ENCODE measurements at regions not wholly inside any gene's neighbourhood (a gene's known extent, or its start where the extent isn't known, plus 50 kb on each side); places are given as distances from the start of the nearest gene placed in this dataset.

DNA sequence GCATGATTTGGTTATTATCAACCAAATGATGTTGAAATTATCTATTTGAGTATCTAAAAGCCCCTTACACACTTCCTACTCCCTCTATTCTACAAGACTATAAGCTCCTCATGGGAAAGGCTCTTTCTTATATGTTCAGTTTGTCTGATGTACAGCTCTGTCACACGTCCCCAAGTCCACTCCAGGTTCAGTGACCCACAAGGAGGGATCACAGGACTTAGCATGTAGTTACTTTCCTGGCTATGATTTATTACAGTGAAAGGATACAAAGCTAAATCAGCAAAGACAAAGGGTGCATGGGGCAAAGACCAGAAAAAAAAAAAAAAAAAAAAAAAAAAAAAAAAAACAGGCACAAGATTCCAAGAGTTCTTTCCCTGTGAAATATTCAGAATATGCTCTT lies 125.6 kb upstream of the TMEM106B start:
- H3K36me3 ChIP-seq (replicated peaks; ENCODE audit: insufficient read depth, low read length), result no peaks in the 10 kb centered on the region
- no peaks in the 10 kb centered on the region for H3K27me3 ChIP-seq (replicated peaks; ENCODE audit: insufficient read depth, low read length)
- DNase-seq, result no peak
- H3K9ac ChIP-seq (ENCODE audit: low read length), result no peak overlapping the region
- H3K4me1 ChIP-seq (ENCODE audit: low read length), result no peaks in the 10 kb centered on the region
- no peak overlapping the region for H3K27ac ChIP-seq (ENCODE audit: low read length)
- H3K9me3 ChIP-seq (replicated peaks; ENCODE audit: insufficient read depth, low read length), result no peaks in the 10 kb centered on the region
- H3F3A ChIP-seq (ENCODE audit: insufficient read depth, low read length), result no peaks in the 10 kb centered on the region
- no peaks in the 10 kb centered on the region for H4K20me1 ChIP-seq (ENCODE audit: insufficient read depth, low read length)
- H3K79me2 ChIP-seq (ENCODE audit: low read length), result no peaks in the 10 kb centered on the region
- H3K4me3 ChIP-seq (ENCODE audit: low read length), result no peak overlapping the region
- H2AFZ ChIP-seq (ENCODE audit: low read length), result no peak overlapping the region
- TF ChIP-seq EZH2 (optimal IDR thresholded peaks at IDR 0.05; ENCODE audit: low read depth, low read length) (no peak), EZH2phosphoT487 (IDR thresholded peaks at IDR 0.05; ENCODE audit: low read length) (no peak)
- TF ChIP-seq, protein P1, sequence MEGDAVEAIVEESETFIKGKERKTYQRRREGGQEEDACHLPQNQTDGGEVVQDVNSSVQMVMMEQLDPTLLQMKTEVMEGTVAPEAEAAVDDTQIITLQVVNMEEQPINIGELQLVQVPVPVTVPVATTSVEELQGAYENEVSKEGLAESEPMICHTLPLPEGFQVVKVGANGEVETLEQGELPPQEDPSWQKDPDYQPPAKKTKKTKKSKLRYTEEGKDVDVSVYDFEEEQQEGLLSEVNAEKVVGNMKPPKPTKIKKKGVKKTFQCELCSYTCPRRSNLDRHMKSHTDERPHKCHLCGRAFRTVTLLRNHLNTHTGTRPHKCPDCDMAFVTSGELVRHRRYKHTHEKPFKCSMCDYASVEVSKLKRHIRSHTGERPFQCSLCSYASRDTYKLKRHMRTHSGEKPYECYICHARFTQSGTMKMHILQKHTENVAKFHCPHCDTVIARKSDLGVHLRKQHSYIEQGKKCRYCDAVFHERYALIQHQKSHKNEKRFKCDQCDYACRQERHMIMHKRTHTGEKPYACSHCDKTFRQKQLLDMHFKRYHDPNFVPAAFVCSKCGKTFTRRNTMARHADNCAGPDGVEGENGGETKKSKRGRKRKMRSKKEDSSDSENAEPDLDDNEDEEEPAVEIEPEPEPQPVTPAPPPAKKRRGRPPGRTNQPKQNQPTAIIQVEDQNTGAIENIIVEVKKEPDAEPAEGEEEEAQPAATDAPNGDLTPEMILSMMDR (IDR thresholded peaks at IDR 0.05; ENCODE audit: low read length), result no peak
- no peaks in the 10 kb centered on the region for H3K9me2 ChIP-seq (replicated peaks; ENCODE audit: insufficient read depth, low read length)
- H3K4me2 ChIP-seq (ENCODE audit: low read depth, low read length), result no peak overlapping the region

DNA sequence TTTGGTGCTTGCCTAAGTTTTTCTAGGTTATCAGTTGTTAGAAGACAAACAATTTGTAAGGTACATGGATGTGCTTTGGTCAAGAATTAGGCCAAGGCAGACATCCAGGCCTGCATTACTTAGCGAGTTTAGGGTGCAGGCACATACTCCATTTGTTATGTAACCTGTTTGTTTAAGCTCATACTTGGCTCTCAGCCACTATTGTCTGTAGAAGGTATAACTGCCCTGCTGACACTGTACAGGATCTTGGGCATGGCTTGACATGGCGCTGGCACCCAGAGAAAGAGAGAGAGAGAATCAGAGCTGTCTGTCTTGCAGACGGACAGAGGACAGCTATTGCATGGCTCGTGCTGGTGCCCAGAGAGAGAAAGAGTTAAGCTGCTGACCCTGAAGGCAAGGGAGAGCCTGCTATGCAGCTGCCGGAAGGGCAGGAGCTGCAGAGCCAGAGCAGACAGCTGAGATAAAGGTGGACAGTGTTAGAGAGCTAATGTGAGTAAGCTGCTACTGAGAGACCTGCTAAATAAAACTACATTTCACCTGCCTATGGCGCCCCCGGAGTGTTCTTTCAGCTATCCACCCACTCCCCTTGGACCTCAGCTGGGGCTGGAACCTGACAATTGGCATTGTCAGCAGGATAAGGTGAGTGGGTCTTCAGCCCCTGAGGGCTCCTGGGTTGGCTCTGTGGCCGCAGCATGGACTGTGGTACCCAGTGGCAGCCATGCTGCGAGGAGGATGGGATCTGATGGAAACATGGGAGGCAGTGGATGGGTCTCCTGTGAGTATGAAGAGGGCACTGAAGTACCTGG lies 120.9 kb upstream of the TMEM106B start:
- H4K20me1 ChIP-seq (ENCODE audit: insufficient read depth, low read length), result no peaks in the 10 kb centered on the region
- H3K4me2 ChIP-seq (ENCODE audit: low read depth, low read length), result no peak overlapping the region
- H3K4me3 ChIP-seq (ENCODE audit: low read length), result no peak overlapping the region
- H3K36me3 ChIP-seq (replicated peaks; ENCODE audit: insufficient read depth, low read length), result no peaks in the 10 kb centered on the region
- no peaks in the 10 kb centered on the region for H3K79me2 ChIP-seq (ENCODE audit: low read length)
- no peaks in the 10 kb centered on the region for H3K27me3 ChIP-seq (replicated peaks; ENCODE audit: insufficient read depth, low read length)
- H3K9ac ChIP-seq (ENCODE audit: low read length), result no peak overlapping the region
- no peaks in the 10 kb centered on the region for H3F3A ChIP-seq (ENCODE audit: insufficient read depth, low read length)
- H3K9me2 ChIP-seq (replicated peaks; ENCODE audit: insufficient read depth, low read length), result no peaks in the 10 kb centered on the region
- no peak for DNase-seq
- TF ChIP-seq EZH2 (optimal IDR thresholded peaks at IDR 0.05; ENCODE audit: low read depth, low read length) (no peak), EZH2phosphoT487 (IDR thresholded peaks at IDR 0.05; ENCODE audit: low read length) (no peak)
- TF ChIP-seq, protein P1 (IDR thresholded peaks at IDR 0.05; ENCODE audit: low read length), result no peak
- H2AFZ ChIP-seq (ENCODE audit: low read length), result no peak overlapping the region
- H3K9me3 ChIP-seq (replicated peaks; ENCODE audit: insufficient read depth, low read length), result no peaks in the 10 kb centered on the region
- no peak overlapping the region for H3K27ac ChIP-seq (ENCODE audit: low read length)
- H3K4me1 ChIP-seq (ENCODE audit: low read length), result no peaks in the 10 kb centered on the region

DNA sequence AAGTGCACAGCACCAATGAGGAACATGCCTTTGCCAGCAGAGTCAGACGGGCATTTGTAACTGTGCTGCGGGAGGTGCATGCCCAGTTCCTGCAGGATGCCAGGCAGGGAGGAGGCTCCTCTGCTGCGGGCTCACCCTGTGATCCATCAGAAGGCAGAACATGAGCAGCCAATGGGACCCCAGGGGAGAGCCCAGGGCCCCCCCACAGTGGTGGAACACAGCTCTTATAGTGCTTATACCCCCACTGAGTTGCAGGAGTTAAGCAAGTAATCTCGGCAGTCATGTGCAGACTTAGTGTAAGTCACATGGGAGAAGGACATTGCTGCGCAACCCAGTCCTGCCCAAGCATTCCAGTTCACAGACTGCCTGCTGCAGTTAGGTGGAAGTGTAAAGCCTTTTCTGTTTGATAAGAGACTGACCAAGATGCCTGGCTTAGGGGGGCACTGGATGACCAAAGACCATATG lies 120.3 kb upstream of the TMEM106B start:
- Histone ChIP-seq H3K9me3 (replicated peaks; ENCODE audit: insufficient read depth, low read length) (no peaks in the 10 kb centered on the region), H3K36me3 (replicated peaks; ENCODE audit: insufficient read depth, low read length) (no peaks in the 10 kb centered on the region), H3K27me3 (replicated peaks; ENCODE audit: insufficient read depth, low read length) (no peaks in the 10 kb centered on the region), H3K4me1 (ENCODE audit: low read length) (no peaks in the 10 kb centered on the region), H3K4me2 (ENCODE audit: low read depth, low read length) (no peak overlapping the region), H4K20me1 (ENCODE audit: insufficient read depth, low read length) (no peaks in the 10 kb centered on the region), H3K9me2 (replicated peaks; ENCODE audit: insufficient read depth, low read length) (no peaks in the 10 kb centered on the region), H3K79me2 (ENCODE audit: low read length) (no peaks in the 10 kb centered on the region), H3F3A (ENCODE audit: insufficient read depth, low read length) (no peaks in the 10 kb centered on the region), H3K4me3 (ENCODE audit: low read length) (no peak overlapping the region), H2AFZ (ENCODE audit: low read length) (no peak overlapping the region), H3K9ac (ENCODE audit: low read length) (no peak overlapping the region), H3K27ac (ENCODE audit: low read length) (no peak overlapping the region)
- no peak for DNase-seq
- TF ChIP-seq EZH2 (optimal IDR thresholded peaks at IDR 0.05; ENCODE audit: low read depth, low read length), result no peak

DNA sequence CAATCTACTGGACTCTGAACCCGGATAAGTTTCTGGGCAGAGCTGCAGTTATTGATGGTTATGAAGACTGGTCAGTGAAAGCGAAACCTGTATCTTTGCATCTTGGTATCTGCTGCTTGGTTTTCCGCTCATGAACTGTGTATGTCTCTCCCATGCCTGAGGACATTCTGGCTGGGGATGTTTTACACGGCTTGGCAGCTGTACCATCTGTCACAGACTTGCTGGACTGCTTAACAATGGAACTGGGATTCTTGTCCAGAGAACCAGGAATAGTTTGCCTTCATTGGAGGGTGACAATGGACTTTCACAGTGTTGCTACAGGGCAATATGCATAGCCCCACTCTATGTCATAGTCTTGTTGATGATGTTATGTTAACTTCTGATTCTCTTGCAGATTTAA lies 119.9 kb upstream of the TMEM106B start:
- no peak overlapping the region for H2AFZ ChIP-seq (ENCODE audit: low read length)
- no peaks in the 10 kb centered on the region for H3K4me1 ChIP-seq (ENCODE audit: low read length)
- no peaks in the 10 kb centered on the region for H3K79me2 ChIP-seq (ENCODE audit: low read length)
- H3K4me3 ChIP-seq (ENCODE audit: low read length), result no peak overlapping the region
- H3K9me3 ChIP-seq (replicated peaks; ENCODE audit: insufficient read depth, low read length), result no peaks in the 10 kb centered on the region
- H3F3A ChIP-seq (ENCODE audit: insufficient read depth, low read length), result no peaks in the 10 kb centered on the region
- H3K9ac ChIP-seq (ENCODE audit: low read length), result no peak overlapping the region
- no peak overlapping the region for H3K27ac ChIP-seq (ENCODE audit: low read length)
- no peak overlapping the region for H3K4me2 ChIP-seq (ENCODE audit: low read depth, low read length)
- no peak for DNase-seq
- no peaks in the 10 kb centered on the region for H3K9me2 ChIP-seq (replicated peaks; ENCODE audit: insufficient read depth, low read length)
- TF ChIP-seq EZH2phosphoT487 (IDR thresholded peaks at IDR 0.05; ENCODE audit: low read length) (no peak), EZH2 (optimal IDR thresholded peaks at IDR 0.05; ENCODE audit: low read depth, low read length) (no peak)
- TF ChIP-seq, protein P1 (IDR thresholded peaks at IDR 0.05; ENCODE audit: low read length), result no peak
- H3K36me3 ChIP-seq (replicated peaks; ENCODE audit: insufficient read depth, low read length), result no peaks in the 10 kb centered on the region
- H3K27me3 ChIP-seq (replicated peaks; ENCODE audit: insufficient read depth, low read length), result no peaks in the 10 kb centered on the region
- no peaks in the 10 kb centered on the region for H4K20me1 ChIP-seq (ENCODE audit: insufficient read depth, low read length)

Measured in MM.1S (cell line).